ENCODE measurements at regions not wholly inside any gene's neighbourhood (a gene's known extent, or its start where the extent isn't known, plus 50 kb on each side); places are given as distances from the start of the nearest gene placed in this dataset.

DNA sequence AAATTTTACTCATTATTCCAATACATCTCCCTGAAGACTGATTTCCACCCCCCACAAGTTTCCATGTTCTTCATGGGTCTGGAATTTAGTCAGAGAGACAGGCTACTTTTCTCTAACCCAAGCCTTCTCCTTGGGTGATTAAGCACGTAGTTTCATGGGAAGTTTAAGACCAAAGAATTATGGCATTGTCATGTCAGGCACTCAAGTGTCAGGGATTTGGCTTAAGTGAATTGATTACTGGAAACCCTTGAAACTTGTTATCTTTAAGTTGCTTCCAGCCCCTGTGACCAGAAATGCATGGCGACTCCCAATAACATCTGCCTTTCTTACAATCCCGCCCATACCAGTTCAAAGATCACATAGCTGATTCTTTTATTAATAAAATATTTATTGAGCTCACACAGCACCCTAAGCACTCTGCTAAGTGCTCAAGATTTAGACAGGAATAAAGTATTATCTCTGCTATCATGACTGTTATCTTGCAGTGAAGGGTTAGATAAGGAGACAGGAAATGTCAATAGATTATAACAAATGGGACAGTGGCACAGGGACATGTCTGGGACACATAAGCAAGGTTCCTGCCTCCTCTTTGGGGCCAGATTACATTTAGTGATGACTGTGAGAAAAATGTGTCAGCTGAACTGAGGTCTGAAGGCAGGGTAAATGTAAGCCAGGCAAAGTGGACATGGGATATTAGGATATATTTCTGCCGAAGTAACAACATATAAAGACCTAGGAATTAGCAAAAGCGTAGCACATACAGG, 241.2 kb upstream of the TNC start:
- no peak overlapping the region for H3K4me3 ChIP-seq
- intact Hi-C loops (cut with DNase I) = no loop called here
- no peaks in the 10 kb centered on the region for H3K9me3 ChIP-seq
- H3K27ac ChIP-seq = no peak overlapping the region
- ATAC-seq (no peak), DNase-seq (no peak), FAIRE-seq (no peak)
- H3K4me1 ChIP-seq = no peaks in the 10 kb centered on the region
- WGBS, 2 donors = 39 to 45% methylated on average over 5 of the region's 5 CpGs
- H3K27me3 ChIP-seq = peaks cover 0 to 3% (median 0%) of the 10 kb centered on the region in 4 donors
- H3K36me3 ChIP-seq = no peaks in the 10 kb centered on the region
- TF ChIP-seq, protein P1, sequence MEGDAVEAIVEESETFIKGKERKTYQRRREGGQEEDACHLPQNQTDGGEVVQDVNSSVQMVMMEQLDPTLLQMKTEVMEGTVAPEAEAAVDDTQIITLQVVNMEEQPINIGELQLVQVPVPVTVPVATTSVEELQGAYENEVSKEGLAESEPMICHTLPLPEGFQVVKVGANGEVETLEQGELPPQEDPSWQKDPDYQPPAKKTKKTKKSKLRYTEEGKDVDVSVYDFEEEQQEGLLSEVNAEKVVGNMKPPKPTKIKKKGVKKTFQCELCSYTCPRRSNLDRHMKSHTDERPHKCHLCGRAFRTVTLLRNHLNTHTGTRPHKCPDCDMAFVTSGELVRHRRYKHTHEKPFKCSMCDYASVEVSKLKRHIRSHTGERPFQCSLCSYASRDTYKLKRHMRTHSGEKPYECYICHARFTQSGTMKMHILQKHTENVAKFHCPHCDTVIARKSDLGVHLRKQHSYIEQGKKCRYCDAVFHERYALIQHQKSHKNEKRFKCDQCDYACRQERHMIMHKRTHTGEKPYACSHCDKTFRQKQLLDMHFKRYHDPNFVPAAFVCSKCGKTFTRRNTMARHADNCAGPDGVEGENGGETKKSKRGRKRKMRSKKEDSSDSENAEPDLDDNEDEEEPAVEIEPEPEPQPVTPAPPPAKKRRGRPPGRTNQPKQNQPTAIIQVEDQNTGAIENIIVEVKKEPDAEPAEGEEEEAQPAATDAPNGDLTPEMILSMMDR (IDR thresholded peaks at IDR 0.05) = no peak

DNA sequence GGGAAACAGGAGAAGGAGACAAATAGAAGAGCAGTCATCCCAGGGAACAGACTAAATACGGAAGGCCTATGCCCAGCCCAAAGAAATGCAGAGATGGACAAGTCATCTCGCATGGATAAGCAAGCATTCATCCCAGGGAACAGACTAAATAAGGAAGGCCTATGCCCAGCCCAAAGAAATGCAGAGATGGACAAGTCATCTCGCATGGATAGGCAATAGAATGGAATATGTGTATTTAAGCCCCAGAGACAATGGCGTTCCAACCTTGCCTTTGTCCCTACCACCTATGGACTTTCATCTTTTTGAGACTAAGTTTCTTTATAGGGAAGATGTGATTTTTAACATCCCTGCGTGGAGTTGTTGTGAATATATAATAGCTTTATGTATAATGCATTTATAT, 242.2 kb upstream of the TNC start:
- peaks cover 0 to 3% (median 0%) of the 10 kb centered on the region in 4 donors for H3K27me3 ChIP-seq
- H3K4me3 ChIP-seq = no peak overlapping the region
- no peak overlapping the region for H3K27ac ChIP-seq
- no peaks in the 10 kb centered on the region for H3K36me3 ChIP-seq
- H3K9me3 ChIP-seq = no peaks in the 10 kb centered on the region
- ATAC-seq (no peak), DNase-seq (no peak), FAIRE-seq (no peak)
- intact Hi-C loops (cut with DNase I) = no loop called here
- TF ChIP-seq, protein P1 (IDR thresholded peaks at IDR 0.05) = no peak
- 70 to 76% methylated on average over 5 of the region's 5 CpGs for WGBS, 2 donors
- no peaks in the 10 kb centered on the region for H3K4me1 ChIP-seq

DNA sequence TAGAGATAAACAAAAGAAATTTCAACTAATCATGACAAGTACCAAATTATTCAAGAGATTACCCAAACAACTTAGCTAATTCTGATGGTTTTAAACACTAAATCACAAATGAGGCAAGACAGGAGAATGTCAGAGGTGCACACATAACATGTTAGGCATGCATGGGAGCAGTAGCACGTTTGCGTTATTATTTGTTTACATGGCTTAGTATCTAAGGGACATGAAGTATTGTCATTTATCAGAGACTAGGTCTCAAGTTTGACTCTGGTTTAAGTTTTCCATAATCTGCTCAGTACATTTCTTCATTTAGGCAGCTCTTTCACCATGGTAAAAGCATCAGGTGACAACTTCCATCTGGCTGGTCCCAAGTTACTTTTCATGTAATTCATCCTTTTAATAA, 244.1 kb upstream of the TNC start:
- no peak overlapping the region for H3K27ac ChIP-seq
- TF ChIP-seq, protein P1 (IDR thresholded peaks at IDR 0.05) = no peak
- WGBS, 2 donors = 44 to 48% methylated on average over 2 of the region's 2 CpGs
- FAIRE-seq (no peak), DNase-seq (no peak), ATAC-seq (no peak)
- H3K4me3 ChIP-seq = no peak overlapping the region
- H3K36me3 ChIP-seq = no peaks in the 10 kb centered on the region
- H3K9me3 ChIP-seq = no peaks in the 10 kb centered on the region
- peaks cover 0 to 3% (median 0%) of the 10 kb centered on the region in 4 donors for H3K27me3 ChIP-seq
- H3K4me1 ChIP-seq = no peaks in the 10 kb centered on the region
- intact Hi-C loops (cut with DNase I) = no loop called here

DNA sequence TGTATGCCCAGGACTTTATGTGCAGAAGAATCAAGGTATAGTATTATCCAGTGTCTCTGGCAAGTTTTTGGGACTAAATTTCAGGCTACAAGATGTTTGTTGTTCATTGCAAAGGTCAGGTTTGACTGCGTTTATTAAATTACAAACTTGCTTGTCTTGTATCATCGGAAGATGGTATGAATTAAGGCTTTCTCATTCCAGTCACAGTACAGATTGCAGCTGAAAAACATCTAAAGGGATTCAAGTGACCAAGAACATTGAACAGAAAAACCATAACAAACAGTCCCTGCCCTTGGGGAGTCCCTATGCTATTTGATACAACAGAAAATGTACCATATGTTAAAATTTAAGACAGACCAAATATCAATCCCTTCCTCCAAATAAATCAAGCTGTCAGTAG, 244.7 kb upstream of the TNC start:
- TF ChIP-seq, protein P1 (IDR thresholded peaks at IDR 0.05) = no peak
- no peaks in the 10 kb centered on the region for H3K9me3 ChIP-seq
- ATAC-seq (no peak), FAIRE-seq (no peak), DNase-seq (no peak)
- H3K27me3 ChIP-seq = peaks cover 0 to 3% (median 0%) of the 10 kb centered on the region in 4 donors
- no peak overlapping the region for H3K4me3 ChIP-seq
- H3K27ac ChIP-seq = no peak overlapping the region
- 61 to 72% methylated on average over 2 of the region's 2 CpGs for WGBS, 2 donors
- no peaks in the 10 kb centered on the region for H3K4me1 ChIP-seq
- no peaks in the 10 kb centered on the region for H3K36me3 ChIP-seq
- intact Hi-C loops (cut with DNase I) = no loop called here

DNA sequence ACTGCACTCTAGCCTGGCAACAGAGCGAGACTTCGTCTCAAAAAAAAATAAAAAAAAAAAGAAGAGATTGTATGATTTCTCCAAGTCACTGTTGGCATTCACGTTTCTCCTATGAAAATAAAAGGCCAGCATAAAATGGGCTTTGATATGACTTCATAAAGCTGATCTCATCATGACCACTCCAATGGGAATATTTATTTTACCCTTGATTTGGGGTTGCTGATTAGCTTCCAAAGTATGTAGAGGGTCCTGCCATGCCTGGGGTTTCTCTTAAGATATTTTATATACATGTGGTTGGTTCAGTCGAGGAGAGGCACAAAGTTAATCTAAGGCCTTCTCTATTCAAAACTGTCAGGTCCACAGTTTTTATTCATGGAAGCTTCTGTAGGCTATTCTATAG, 247.0 kb upstream of the TNC start:
- no peak for ATAC-seq
- no peaks in the 10 kb centered on the region for H3K4me1 ChIP-seq
- 85% methylated on average over 4 of the region's 4 CpGs for WGBS, 2 donors
- FAIRE-seq = no peak
- H3K27me3 ChIP-seq = peaks cover 0 to 3% (median 0%) of the 10 kb centered on the region in 4 donors
- no peak overlapping the region for H3K4me3 ChIP-seq
- TF ChIP-seq, protein P1 (IDR thresholded peaks at IDR 0.05) = no peak
- intact Hi-C loops (cut with DNase I) = no loop called here
- H3K27ac ChIP-seq = no peak overlapping the region
- H3K36me3 ChIP-seq = no peaks in the 10 kb centered on the region
- no peak for DNase-seq
- no peaks in the 10 kb centered on the region for H3K9me3 ChIP-seq
